Testis (tissue), 2 donors: ENCODE measurements at regions not wholly inside any gene's neighbourhood (a gene's known extent, or its start where the extent isn't known, plus 50 kb on each side); places are given as distances from the start of the nearest gene placed in this dataset.

Experiments used
- CTCF ChIP-seq, 3 experiments: fragments of 450-650 bp in 2 of 3; fragments of 200-600 bp in 1 of 3; sonication (generic) in 1 of 3; IDR thresholded peaks; one replicate each; pipeline ENCODE4 v1.5.1; 2016 to 2019; ENCODE audit warnings: antibody characterized with exemption in 3 of 3, mild to moderate bottlenecking in 2 of 3, moderate library complexity in 1 of 3
- POLR2A ChIP-seq: fragments of 450-650 bp; IDR thresholded peaks from one replicate; pipeline ENCODE4 v1.6.1; 2017; ENCODE audit warnings: antibody characterized with exemption, mild to moderate bottlenecking, moderate library complexity

DNA sequence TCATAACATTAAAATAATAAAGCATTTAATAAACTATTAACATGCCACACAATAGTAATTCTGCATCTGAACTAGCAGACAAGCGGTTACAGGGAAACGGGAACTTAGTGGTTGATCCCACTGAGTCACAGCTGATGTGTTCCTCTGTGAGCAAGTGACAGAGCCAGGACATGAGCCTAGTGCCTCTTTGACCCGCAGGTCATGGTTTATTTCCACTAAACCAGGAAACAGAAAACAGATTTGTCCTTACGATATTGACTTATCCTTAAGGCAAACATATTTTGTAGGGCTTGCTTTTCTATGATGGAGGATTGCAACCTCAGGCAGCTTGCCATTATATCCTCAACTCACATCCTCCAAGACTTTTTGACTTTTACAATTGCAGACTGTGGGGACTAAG is 987.3 kb downstream of the CCSER2 start:
- TF ChIP-seq CTCF (IDR thresholded peaks at IDR 0.05) (no peak), POLR2A (no peak)
